Endothelial cell of umbilical vein (primary cell): ENCODE measurements at regions not wholly inside any gene's neighbourhood (a gene's known extent, or its start where the extent isn't known, plus 50 kb on each side); places are given as distances from the start of the nearest gene placed in this dataset.

ENCODE experiments used
- BruUV-seq: library from RNA; stranded (reverse); fragments of 400-500 nt; replicated peaks from 2 replicates; lab custom pipeline; 2021; lab: Mats Ljungman, UMichigan
- CTCF ChIA-PET: fragments of 300-600, 350-600 bp; sonication (Branson Sonifier 250); formaldehyde crosslinking; loops from one replicate; lab custom pipeline; 2021; ENCODE audit warnings: antibody characterized with exemption, inconsistent platforms; lab: Charles Lee
- POLR2A ChIA-PET: fragments of 300-600, 350-600 bp; sonication (Branson Sonifier 250); formaldehyde crosslinking; loops from one replicate; lab custom pipeline; 2021; ENCODE audit warnings: antibody characterized with exemption, inconsistent platforms; lab: Charles Lee
- DNase-seq: peaks from one replicate; pipeline ENCODE4 v3.0.0-alpha.2; 2011; ENCODE audit warnings: low read depth, low spot score
- FAIRE-seq: peaks from 2 replicates; lab custom pipeline; 2011; peaks lifted over from hg19 to GRCh38; lab: Jason Lieb, UNC
- H2AFZ ChIP-seq: 2 replicates; pipeline ENCODE4 v1.6.0; 2012; ENCODE audit warnings: low read depth, low read length, control low read depth, inconsistent platforms
- H3K27ac ChIP-seq: 2 replicates; pipeline ENCODE4 v1.5.1; 2011; ENCODE audit warnings: low read depth, mild to moderate bottlenecking, control low read depth, low read length, moderate library complexity; ENCODE audit not compliant: insufficient read depth
- H3K27me3 ChIP-seq, 2 experiments: 2 replicates each; pipeline versions ENCODE4 v1.6.0 to v1.6.1; 2011; ENCODE audit warnings: low read length in 2 of 2, mixed read lengths in 1 of 2; ENCODE audit not compliant: control insufficient read depth in 2 of 2, insufficient read depth in 2 of 2
- H3K36me3 ChIP-seq, 2 experiments: 2 replicates in 1 of 2; 3 replicates in 1 of 2; pipeline ENCODE4 v1.5.1; 2011; ENCODE audit warnings: low read length in 2 of 2, mild to moderate bottlenecking in 1 of 2, moderate library complexity in 1 of 2; ENCODE audit not compliant: control insufficient read depth in 2 of 2, insufficient read depth in 2 of 2; ENCODE audit errors: extremely low read depth in 1 of 2
- H3K4me1 ChIP-seq: 3 replicates; pipeline ENCODE4 v1.5.1; 2011; ENCODE audit warnings: mild to moderate bottlenecking, low read length; ENCODE audit not compliant: control insufficient read depth, insufficient read depth; ENCODE audit errors: extremely low read depth
- H3K4me2 ChIP-seq: 2 replicates; pipeline ENCODE4 v1.6.1; 2011; ENCODE audit warnings: low read length, control low read depth, mixed read lengths; ENCODE audit not compliant: insufficient read depth
- H3K4me3 ChIP-seq, 3 experiments: fragments of 200-600 bp in 1 of 3; sonication (generic), shearing (Covaris generic) in 1 of 3; replicated peaks in 1 of 3; 2 replicates each; pipeline ENCODE4 v1.5.1; 2011 to 2016; ENCODE audit warnings: control low read depth in 3 of 3, low read length in 3 of 3, mild to moderate bottlenecking in 2 of 3, inconsistent platforms in 1 of 3, low read depth in 1 of 3, moderate library complexity in 1 of 3; ENCODE audit not compliant: insufficient read depth in 1 of 3
- H3K79me2 ChIP-seq: 2 replicates; pipeline ENCODE4 v1.6.0; 2012; ENCODE audit warnings: low read length, inconsistent platforms; ENCODE audit not compliant: control insufficient read depth, insufficient read depth
- H3K9ac ChIP-seq: replicated peaks from 2 replicates; pipeline ENCODE3; 2011; ENCODE audit warnings: low read length, control low read depth; ENCODE audit not compliant: insufficient read depth; ENCODE audit errors: extremely low read depth
- H3K9me1 ChIP-seq: replicated peaks from 3 replicates; pipeline ENCODE4 v1.6.0; 2011; ENCODE audit warnings: mild to moderate bottlenecking, low read length; ENCODE audit not compliant: control insufficient read depth, insufficient read depth; ENCODE audit errors: extremely low read depth
- H3K9me3 ChIP-seq: replicated peaks from 2 replicates; pipeline ENCODE4 v1.5.1; 2012; ENCODE audit warnings: low read length, inconsistent platforms; ENCODE audit not compliant: control insufficient read depth, insufficient read depth
- H4K20me1 ChIP-seq: replicated peaks from 2 replicates; pipeline ENCODE3; 2011; ENCODE audit warnings: mild to moderate bottlenecking, low read length; ENCODE audit not compliant: control insufficient read depth, insufficient read depth; ENCODE audit errors: extremely low read depth
- CTCF ChIP-seq, 2 donors: IDR thresholded peaks; 1 replicate in 1 of 2; 2 replicates in 1 of 2; pipeline ENCODE4 v1.5.1; 2011; ENCODE audit warnings: low read length in 2 of 2, mild to moderate bottlenecking in 2 of 2, moderate library complexity in 2 of 2, control low read depth in 1 of 2, inconsistent platforms in 1 of 2, low read depth in 1 of 2; ENCODE audit not compliant: insufficient read depth in 1 of 2; ENCODE audit errors: extremely low read depth in 1 of 2
- EZH2 ChIP-seq: IDR thresholded peaks from 2 replicates; pipeline ENCODE4 v1.6.1; 2012; ENCODE audit warnings: borderline replicate concordance, low read depth, mild to moderate bottlenecking, moderate library complexity, low read length, inconsistent platforms; ENCODE audit not compliant: severe bottlenecking
- FOS ChIP-seq: IDR thresholded peaks from 2 replicates; pipeline ENCODE4 v1.6.1; 2011; ENCODE audit warnings: mild to moderate bottlenecking, low read length, moderate library complexity, borderline replicate concordance; ENCODE audit not compliant: insufficient read depth
- GATA2 ChIP-seq: IDR thresholded peaks from 2 replicates; pipeline ENCODE4 v1.7.0; 2011; ENCODE audit warnings: low read depth, mild to moderate bottlenecking, moderate library complexity, mixed read lengths, low read length; ENCODE audit not compliant: insufficient read length, insufficient read depth
- JUN ChIP-seq: IDR thresholded peaks from 2 replicates; pipeline ENCODE4 v1.6.1; 2011; ENCODE audit warnings: borderline replicate concordance, low read depth; ENCODE audit not compliant: insufficient read length, insufficient read depth
- MYC ChIP-seq: IDR thresholded peaks from one replicate; pipeline ENCODE4 v1.6.1; 2011; ENCODE audit warnings: mild to moderate bottlenecking, low read depth, low read length
- POLR2A ChIP-seq: IDR thresholded peaks from 2 replicates; pipeline ENCODE4 v1.6.1; 2012; ENCODE audit warnings: low read depth, mild to moderate bottlenecking, control low read depth, low read length
- POLR2AphosphoS5 ChIP-seq: IDR thresholded peaks from 2 replicates; pipeline ENCODE4 v1.6.1; 2012; ENCODE audit warnings: low read depth, mild to moderate bottlenecking, control low read depth, low read length, moderate library complexity; ENCODE audit not compliant: insufficient read depth
- dilution Hi-C: fragments of 300-500 bp; cut with MboI; formaldehyde crosslinking; loops from one replicate; pipeline ENCODE4 v1.15.0; 2019; ENCODE audit warnings: low sequenced_read_pairs; ENCODE audit not compliant: extremely low pct_ligation_motif_present
- intact Hi-C: fragments of 100-400 bp; cut with micrococcal nuclease; formaldehyde crosslinking; loops from one replicate; pipeline ENCODE4 v1.10.0; 2022
- TF ChIP-seq, protein P1 (sequence below): IDR thresholded peaks from 2 replicates; pipeline ENCODE4 v1.6.1; 2011; ENCODE audit not compliant: insufficient read depth, insufficient read length

DNA sequence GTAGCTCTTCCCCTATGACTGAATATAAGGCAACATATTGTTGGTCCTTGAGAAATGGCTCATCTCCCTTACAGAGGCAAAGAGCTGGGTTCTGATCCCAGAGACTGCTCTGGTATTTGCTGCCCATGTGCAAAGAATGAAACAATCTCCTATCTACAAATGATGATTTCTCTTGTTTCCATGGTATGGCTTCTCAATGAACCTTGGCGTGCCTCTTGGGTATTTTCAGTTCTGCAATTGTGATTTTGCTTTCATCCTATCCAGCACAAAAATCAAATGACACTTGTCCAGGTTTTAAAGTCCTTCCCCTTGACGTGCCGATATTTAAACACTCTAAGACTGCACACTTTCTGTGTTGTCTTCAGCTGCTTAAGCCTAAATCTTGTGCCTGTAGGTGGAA lies 109.8 kb upstream of the NR2F2 start:
- Histone ChIP-seq H3K4me2 (no peak overlapping the region), H3K79me2 (no peaks in the 10 kb centered on the region), H3K27me3 (no peaks in the 10 kb centered on the region), H3K9me1 (no peaks in the 10 kb centered on the region), H3K36me3 (no peaks in the 10 kb centered on the region), H3K4me3 (no peak overlapping the region), H4K20me1 (no peaks in the 10 kb centered on the region), H3K27ac (no peak overlapping the region), H2AFZ (no peak overlapping the region), H3K9me3 (no peaks in the 10 kb centered on the region), H3K9ac (no peak overlapping the region), H3K4me1 (no peaks in the 10 kb centered on the region)
- POLR2A ChIA-PET: no interaction called here
- TF ChIP-seq GATA2 (no peak), MYC (no peak), EZH2 (no peak), JUN (no peak), FOS (no peak), CTCF (IDR thresholded peaks at IDR 0.05; ENCODE audit: extremely low read depth in 1 of 2, insufficient read depth in 1 of 2, low read depth in 1 of 2, low read length in 2 of 2) (no peak), POLR2AphosphoS5 (no peak), POLR2A (no peak)
- TF ChIP-seq, protein P1, sequence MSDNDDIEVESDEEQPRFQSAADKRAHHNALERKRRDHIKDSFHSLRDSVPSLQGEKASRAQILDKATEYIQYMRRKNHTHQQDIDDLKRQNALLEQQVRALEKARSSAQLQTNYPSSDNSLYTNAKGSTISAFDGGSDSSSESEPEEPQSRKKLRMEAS: no peak
- FAIRE-seq: no peak
- CTCF ChIA-PET: interaction anchor here (1.2 kb wide), 1 partner anchor 37 kb away, joined by 3 read pairs; no protein-coding TSS in a partner anchor
- no peak for DNase-seq
- no TSS peak for BruUV-seq
- dilution Hi-C loops (no loop called here), intact Hi-C loops (no loop called here)
